GM13976 (cell line): ENCODE measurements at regions not wholly inside any gene's neighbourhood (a gene's known extent, or its start where the extent isn't known, plus 50 kb on each side); places are given as distances from the start of the nearest gene placed in this dataset.

ENCODE experiments used
- DNase-seq: peaks from one replicate; pipeline ENCODE4 v3.0.0; 2012; ENCODE audit warnings: low spot score
- in situ Hi-C: fragments of 300-500 bp; cut with MboI; formaldehyde crosslinking; loops from one replicate; pipeline ENCODE4 v1.12.0; 2022; ENCODE audit warnings: low sequenced_read_pairs, mixed read lengths, inconsistent platforms; ENCODE audit not compliant: unreplicated experiment
- TF ChIP-seq, protein P1 (sequence below): IDR thresholded peaks from 2 replicates; pipeline ENCODE4 v1.5.1; 2012; ENCODE audit warnings: borderline replicate concordance, mild to moderate bottlenecking; ENCODE audit not compliant: insufficient read depth; ENCODE audit errors: extremely low read depth, missing control alignments, control extremely low read depth

DNA sequence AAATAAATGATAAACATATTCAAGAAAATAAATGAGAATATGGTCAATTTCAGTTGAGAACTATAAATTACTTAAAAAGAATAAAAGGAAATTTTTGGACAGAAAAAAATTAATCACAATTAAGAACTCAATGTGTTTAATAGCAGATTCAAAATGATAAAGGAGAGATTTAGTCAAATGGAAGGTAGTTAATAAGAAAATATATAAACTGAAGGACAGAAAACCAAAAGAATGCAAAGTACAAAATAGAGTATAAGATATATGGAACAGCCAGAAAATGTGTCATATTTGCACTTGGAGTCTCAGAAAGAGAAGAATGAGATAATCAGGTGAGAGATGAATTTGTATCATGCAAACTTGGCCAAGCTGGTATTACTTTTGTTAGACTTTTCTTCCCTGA, 201.8 kb upstream of the ARID1B start:
- TF ChIP-seq, protein P1, sequence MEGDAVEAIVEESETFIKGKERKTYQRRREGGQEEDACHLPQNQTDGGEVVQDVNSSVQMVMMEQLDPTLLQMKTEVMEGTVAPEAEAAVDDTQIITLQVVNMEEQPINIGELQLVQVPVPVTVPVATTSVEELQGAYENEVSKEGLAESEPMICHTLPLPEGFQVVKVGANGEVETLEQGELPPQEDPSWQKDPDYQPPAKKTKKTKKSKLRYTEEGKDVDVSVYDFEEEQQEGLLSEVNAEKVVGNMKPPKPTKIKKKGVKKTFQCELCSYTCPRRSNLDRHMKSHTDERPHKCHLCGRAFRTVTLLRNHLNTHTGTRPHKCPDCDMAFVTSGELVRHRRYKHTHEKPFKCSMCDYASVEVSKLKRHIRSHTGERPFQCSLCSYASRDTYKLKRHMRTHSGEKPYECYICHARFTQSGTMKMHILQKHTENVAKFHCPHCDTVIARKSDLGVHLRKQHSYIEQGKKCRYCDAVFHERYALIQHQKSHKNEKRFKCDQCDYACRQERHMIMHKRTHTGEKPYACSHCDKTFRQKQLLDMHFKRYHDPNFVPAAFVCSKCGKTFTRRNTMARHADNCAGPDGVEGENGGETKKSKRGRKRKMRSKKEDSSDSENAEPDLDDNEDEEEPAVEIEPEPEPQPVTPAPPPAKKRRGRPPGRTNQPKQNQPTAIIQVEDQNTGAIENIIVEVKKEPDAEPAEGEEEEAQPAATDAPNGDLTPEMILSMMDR, result no peak
- in situ Hi-C loops, result no loop called here
- DNase-seq, result no peak

DNA sequence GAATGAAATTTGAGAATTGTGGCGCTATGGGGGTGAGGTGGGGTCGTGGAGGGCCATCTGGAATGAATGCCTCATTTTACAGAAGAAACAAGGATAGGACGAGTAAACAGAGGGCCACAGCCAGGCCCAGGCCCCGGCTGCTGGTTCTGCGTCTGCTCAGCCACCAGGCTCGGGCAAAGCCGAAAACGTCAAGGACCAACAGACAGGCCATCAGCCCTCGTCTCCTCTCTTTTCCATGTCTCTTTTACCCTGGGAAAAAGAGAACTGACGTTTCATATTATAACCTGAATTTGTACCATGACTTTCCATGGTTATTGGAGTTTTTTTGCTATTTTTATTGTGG, 212.4 kb upstream of the ARID1B start:
- TF ChIP-seq, protein P1, result no peak
- in situ Hi-C loops, result no loop called here
- no peak for DNase-seq

DNA sequence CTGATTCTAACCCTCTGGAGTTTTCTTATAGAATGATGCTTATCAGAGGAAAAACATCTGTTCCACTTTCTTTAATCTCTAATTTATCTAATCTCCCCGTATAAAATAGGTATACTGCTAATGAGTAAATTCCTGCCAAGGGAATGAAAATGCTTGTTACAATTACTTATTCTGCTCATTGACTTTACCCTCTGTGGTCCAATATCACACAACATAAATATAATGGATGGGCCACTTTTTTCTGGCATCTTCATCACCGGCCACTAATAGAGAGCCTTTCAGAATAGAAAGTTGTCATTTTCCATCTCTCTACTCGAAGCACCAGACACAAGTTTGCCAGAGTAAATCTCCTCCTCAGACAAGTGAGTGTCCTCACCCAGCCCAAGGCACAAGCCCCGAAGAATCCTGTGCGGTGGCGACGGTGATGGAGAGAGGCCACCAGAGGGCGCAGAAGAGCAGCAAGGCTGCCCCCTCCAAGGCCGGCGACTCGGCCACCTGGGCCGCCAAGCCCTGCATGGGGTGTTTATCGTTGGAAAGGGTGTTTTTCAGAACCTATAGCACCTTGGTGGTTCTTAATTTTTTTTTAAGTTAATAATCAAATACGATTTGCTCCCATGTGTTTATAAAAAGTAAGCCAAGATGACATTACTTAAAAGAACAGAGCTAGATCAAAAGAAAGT, 212.9 kb upstream of the ARID1B start:
- TF ChIP-seq, protein P1, result peak; percentile 91
- in situ Hi-C loops, result no loop called here
- DNase-seq, result peak; percentile 89

DNA sequence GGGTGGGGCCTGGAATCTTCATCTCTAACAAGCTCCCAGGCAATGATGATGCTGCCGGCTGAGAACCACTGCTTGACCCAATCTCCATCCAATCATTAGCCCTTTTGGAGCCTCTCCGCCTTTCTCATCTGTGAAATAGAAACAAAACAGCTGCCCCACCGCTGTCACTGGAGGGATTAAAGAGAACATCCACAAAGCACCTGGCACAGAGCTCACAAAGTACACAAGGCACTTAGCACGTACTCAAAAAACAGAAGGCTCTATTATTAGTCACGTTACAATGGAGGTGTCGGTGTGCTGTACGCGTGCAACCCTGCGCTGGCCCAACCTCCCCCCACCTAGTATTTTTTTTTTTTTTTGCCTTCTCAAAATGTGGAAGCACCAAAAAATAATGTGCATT, 213.5 kb upstream of the ARID1B start:
- TF ChIP-seq, protein P1, result no peak
- in situ Hi-C loops, result no loop called here
- DNase-seq, result no peak

DNA sequence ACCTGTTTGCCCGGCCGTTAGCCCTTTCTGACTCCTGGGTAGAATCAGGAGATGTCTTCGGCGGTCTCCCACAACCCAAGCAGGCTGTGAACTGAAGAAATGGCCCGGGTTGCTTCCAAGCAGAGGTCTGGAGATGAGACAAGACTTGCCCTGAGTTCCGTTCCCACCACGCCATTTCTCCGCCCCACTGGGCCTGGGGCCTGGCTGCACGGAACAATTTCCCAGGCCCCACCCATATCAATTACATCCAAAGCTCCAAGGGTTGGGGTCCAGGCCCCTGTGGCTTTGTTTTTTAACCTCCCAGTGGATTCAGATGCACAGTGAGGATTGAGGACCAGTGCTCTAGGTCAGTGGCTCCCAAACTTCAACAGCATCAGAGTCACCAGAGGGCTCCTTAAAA, 214.5 kb upstream of the ARID1B start:
- TF ChIP-seq, protein P1, result no peak
- in situ Hi-C loops, result no loop called here

DNA sequence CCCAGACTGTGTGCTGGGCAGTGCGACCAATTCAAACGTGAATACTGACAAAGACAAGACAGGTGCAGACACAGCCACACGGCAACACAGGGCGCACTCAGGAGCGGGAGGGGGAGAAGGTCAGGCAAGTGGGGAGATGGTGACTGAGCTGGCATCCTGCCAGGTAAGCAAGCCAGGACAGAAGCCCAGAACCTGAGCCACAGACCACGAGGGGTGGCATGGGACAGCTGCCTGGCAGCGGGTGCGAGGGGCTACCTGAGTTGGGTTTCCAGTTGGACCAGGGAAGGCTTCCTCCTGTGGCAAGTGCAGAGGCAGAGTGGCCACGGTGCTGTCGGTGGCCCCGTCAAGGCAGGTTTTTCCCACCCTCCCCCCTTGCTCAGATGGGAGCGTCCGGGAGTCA, 215.2 kb upstream of the ARID1B start:
- no peak for DNase-seq
- TF ChIP-seq, protein P1, result no peak
- in situ Hi-C loops, result no loop called here

More for the DNA sequence above, 214.5 kb upstream of the ARID1B start:
- no peak for DNase-seq

DNA sequence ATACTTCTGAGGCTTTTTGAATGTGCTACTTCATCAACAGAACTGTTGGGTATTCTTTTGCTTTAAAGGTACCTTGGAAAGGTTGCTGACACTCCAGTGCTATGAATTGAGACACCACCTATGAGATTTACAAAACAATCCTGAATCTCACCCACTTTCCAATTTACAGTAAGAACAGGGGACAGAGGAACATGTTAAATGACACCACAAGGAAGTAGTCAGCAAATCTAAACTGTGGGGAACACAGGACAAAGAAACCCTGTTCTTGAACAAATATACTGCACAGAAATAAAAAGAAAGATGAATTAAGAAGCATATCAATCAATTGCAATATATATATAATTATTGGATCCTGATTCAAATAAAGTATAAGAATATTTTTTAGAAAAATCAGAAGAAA, 216.7 kb upstream of the ARID1B start:
- no peak for DNase-seq
- TF ChIP-seq, protein P1, result no peak
- in situ Hi-C loops, result no loop called here
